GM21529 (cell line): ENCODE measurements at regions not wholly inside any gene's neighbourhood (a gene's known extent, or its start where the extent isn't known, plus 50 kb on each side); places are given as distances from the start of the nearest gene placed in this dataset.
"Not testable (repeated sequence)": the region's sequence is repeated elsewhere in the genome, so short reads cannot be mapped to it uniquely, and the experiment has no call there.

Experiments
- ATAC-seq: cut with Tn5 transposase; IDR thresholded peaks from one replicate; pipeline ENCODE4 v1.9.1; 2021; ENCODE audit not compliant: unreplicated experiment

DNA sequence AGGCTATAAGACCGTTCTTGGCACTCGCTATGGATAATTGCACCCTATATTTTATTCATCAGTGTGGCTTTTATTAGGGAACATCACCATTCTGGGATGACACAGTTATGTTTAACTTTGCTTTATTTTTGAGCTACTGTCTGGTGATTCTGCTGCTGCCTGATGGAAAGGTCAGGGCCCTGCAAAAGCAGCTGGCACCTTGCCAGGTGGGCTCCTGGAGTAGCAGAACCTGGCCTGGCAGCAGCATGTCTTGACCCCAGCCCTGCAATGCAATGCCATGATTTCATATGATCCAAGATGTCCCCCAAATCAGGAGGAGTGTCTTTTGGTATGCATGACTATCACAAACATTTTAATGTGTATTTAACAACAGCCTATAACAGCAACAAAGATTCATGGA lies 228.4 kb upstream of the RSPO3 start:
- ATAC-seq = no peak

GRCh38 chr6:126891158-126891557 lies 227.3 kb upstream of the RSPO3 start:
- no peak for ATAC-seq

DNA sequence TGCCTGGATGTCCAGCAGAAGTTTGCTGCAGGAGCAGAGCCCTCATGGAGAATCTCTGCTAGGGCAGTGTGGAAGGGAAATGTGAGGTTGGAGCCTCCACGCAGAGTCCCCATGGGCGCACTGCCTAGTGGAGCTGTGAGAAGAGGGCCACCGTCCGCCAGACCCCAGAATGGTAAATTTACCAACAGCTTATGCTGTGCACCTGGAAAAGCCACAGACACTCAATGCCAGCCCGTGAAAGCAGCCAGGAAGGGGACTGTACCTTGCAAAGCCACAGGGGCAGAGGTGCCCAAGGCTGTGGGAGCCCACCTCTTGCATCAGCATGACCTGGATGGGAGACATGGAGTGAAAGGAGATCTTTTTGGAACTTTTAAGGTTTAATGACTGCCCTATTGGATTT lies 225.6 kb upstream of the RSPO3 start:
- ATAC-seq = not testable (repeated sequence)

- ATAC-seq = no peak
These were observed 220.7 kb upstream of the RSPO3 start for GRCh38 chr6:126897758-126898157.

GRCh38 chr6:126904176-126904575 lies 214.3 kb upstream of the RSPO3 start:
- no peak for ATAC-seq

GRCh38 chr6:126905917-126906316 lies 212.6 kb upstream of the RSPO3 start:
- ATAC-seq = no peak

- ATAC-seq = no peak
These were observed 211.2 kb upstream of the RSPO3 start for GRCh38 chr6:126907312-126907711.

DNA sequence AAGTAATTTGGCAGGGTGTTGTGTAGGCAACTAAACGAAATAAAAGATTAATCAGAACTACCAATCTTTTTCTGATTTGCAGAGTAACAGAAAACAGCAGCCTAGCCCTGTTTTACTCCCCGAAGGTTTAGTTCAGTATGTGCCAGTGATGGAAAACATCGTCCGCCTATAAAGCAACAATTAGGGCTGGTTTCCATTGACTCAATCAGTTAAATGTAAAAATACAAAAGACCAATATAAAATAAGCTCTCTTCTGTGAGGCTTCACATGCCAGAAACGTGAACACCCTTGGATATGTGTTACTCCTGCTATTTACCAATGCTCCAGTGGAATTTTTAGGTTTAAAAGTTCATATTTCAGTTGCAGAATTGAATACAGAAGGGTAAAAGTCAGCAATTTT lies 210.5 kb upstream of the RSPO3 start:
- no peak for ATAC-seq

DNA sequence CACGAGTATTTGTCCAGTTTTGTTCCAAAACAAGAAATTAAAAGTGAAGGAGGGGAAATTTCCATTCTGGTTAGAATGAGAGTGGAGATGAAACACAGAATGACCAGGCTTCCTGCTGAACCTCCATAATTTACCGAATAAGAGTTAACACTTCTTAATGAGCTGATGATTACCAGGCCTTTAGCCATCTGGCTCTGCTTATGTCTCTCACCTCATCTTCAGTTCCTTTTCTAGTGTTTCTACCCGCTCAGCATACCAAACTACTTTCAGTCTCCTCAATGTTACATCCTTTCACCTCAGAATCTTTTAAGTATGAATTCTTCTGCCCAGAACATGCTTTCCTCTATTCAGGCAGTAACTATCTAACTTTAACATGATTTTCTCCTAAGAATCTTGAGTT lies 209.0 kb upstream of the RSPO3 start:
- no peak for ATAC-seq

- no peak for ATAC-seq
These were observed 204.8 kb upstream of the RSPO3 start for GRCh38 chr6:126913651-126914050.

- ATAC-seq = no peak
These were observed 204.3 kb upstream of the RSPO3 start for GRCh38 chr6:126914172-126914571.

DNA sequence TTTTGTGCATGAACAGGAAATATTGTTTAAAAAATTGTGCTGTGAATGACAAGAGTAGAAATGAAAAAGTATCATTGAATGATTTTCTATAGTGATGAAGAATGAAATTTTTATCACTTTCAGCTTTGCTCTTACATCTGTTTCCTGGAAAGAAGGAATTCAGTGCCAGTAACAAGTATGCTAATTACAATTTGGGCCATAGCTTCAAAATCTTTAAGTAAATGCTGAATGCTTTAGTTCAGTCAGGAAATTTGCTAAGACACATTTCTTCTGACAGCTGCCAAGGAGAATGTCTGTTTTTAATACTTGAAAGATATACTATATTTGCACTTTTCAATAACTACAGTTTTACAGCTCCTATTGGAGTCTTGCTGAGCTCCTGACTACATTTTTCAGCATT lies 203.7 kb upstream of the RSPO3 start:
- no peak for ATAC-seq

DNA sequence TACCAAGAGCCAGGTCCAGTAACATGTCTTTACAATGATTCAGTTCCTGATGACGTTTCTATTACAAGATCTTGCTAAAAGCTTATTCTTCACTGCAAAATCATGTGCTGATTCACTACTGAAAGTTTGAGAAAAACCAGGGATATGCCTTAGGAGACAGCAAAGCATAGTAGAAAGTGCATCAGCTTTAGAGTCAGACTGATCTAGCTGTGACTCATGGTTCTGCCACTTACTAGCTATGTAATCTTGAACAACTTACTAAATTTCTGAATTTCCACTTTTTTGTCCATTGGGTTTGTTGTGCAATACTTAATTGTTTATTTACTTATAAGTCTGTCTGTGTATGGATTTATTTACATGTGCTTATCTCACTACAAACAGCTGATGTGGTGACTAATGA lies 198.5 kb upstream of the RSPO3 start:
- ATAC-seq = no peak

- ATAC-seq = no peak
These were observed 194.7 kb upstream of the RSPO3 start for GRCh38 chr6:126923807-126924206.

DNA sequence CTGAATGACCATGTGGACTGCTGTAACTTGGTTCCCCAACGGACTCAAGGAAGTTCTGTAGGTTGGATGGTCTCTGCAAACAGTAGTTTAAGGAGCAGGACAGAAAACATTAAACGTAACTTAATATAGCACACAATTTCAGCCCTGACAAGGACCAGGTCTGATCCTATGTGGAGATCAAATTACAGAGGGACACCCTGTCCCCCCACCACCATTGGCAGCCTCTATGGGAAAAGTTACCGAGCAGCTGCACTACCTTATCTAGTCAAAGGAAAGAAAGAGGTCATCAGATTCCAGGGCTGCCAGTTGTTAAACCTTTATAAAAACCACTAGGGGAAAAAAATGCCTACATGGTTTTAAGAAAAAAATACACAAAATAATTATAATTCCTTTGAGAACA lies 191.5 kb upstream of the RSPO3 start:
- ATAC-seq = no peak

- no peak for ATAC-seq
These were observed 190.6 kb upstream of the RSPO3 start for GRCh38 chr6:126927841-126928240.

DNA sequence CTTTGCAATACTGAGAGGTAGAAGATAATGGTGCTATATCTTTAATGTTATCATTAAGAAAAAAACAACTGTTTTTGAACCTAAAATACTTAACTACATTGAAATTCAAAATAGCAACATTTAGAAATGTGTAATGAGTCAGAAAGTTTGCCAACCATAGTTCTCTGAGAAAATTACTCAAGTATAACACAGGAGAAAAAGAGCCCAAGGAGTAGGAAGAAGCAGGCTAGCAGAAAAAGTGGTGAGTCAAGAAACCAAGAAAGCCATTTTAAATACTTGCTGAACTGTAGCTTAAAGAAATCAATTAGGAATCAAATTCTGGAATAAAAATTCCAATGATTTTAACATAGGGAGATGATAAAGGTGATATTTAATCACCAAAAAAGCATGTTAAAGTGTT lies 181.0 kb upstream of the RSPO3 start:
- no peak for ATAC-seq

- ATAC-seq = no peak
These were observed 178.7 kb upstream of the RSPO3 start for GRCh38 chr6:126939784-126940183.

- ATAC-seq = no peak
These were observed 176.7 kb upstream of the RSPO3 start for GRCh38 chr6:126941751-126942150.

- no peak for ATAC-seq
These were observed 174.0 kb upstream of the RSPO3 start for GRCh38 chr6:126944512-126944911.

- no peak for ATAC-seq
These were observed 173.3 kb upstream of the RSPO3 start for GRCh38 chr6:126945150-126945685.

- no peak for ATAC-seq
These were observed 172.6 kb upstream of the RSPO3 start for GRCh38 chr6:126945812-126946360.

DNA sequence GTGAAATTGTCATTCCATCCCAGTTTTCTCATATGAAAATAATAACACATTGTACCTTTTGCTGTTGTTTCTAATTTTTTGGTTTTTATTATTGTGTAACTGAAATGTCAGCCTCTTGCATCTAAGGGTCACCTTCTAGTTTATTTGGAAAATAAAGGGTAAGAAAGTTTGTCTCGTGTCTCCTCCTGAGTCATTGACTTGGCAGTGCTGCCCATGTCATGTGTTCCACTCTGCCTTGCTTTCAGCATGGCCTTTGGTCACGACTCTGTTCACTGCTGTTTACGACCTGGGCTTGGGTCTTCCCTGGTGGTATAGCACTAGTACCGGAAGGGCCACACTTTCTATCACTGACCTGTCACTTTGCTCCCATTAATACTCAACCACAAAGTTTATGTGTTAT lies 171.4 kb upstream of the RSPO3 start:
- no peak for ATAC-seq
